ENCODE measurements at regions not wholly inside any gene's neighbourhood (a gene's known extent, or its start where the extent isn't known, plus 50 kb on each side); places are given as distances from the start of the nearest gene placed in this dataset.
"Not testable (repeated sequence)": the region's sequence is repeated elsewhere in the genome, so short reads cannot be mapped to it uniquely, and the experiment has no call there.

GRCh38 chr15:72865486-72865885, 81.9 kb upstream of the ADPGK start:
- no peak for DNase-seq (ENCODE audit: low spot score)

GRCh38 chr15:72864681-72865080, 81.1 kb upstream of the ADPGK start:
- DNase-seq (ENCODE audit: low spot score) = no peak

- no peak for DNase-seq (ENCODE audit: low spot score)
Measured at GRCh38 chr15:72861354-72861910, 77.9 kb upstream of the ADPGK start.

DNA sequence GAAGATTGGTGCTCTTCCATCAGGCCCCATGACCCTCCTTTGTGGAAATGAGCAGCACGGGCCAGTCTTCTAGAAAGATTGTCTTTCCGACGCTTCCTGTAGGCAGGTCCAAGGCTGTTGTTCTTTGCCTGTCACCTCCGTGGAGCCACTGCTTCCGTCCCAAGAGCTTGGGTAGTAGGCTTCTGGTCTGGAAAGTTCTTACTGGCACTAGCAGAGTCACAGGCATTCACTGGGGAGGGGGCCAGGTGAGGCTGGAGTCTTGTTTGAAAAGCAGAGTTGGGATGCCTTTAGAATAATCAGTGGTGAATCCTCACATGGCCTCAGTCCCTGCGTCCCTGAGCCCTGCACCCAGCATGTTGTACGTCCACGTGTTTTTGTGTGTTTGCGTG, 76.2 kb upstream of the ADPGK start:
- DNase-seq (ENCODE audit: low spot score) = no peak

- no peak for DNase-seq (ENCODE audit: low spot score)
Measured at GRCh38 chr15:72859017-72859756, 75.6 kb upstream of the ADPGK start.

DNA sequence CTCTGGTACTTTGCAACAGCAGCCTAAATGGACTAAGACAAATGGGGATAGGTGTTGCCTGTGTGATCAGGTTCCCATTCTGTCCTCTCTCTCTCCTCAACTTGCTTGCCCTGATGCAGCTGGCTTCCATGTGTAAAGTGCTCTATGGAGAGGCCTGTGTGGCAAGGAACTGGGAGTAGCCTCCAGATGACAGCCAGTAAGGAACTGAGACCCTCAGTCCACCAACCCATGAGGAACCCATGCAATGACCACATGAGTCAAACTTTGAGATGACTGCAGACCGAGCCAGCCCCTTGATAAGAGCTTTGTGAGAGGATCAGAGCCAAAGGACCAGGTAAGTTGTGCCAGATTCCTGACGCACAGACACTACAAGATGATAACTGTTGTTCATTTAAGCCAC, 74.6 kb upstream of the ADPGK start:
- no peak for DNase-seq (ENCODE audit: low spot score)

DNA sequence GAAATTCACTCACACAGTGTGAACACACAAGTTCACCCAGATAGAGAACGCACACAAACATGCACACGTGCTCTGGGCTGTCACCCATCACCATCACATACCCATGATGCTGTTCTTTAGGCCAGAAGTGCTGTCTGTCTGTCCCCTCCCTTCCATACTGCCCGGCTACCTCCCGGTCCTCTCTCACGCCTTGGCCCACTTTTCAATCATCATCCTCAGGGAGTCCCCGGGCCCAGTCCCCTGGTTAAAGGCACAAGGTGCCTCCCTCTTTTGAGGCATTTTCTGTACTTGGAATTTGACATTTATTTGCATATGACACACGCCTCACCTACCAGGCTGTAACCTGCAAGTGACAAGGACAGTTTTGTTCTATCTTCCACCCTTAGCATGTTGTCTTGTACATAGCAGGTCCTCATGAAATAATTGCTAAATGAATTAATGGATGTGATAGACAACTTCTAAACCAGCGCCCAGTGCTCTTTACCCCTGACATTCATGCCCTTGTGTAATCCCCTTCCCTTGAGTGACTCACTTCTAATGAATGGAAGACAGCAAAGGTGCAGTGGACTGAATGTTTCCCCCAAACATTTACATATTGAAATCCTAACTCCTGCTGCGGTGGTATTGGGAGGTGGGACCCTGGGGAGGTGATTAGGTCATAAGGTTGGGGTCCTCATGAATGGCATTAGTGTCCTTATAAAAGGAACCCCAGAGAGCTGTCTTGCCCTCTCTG, 73.9 kb upstream of the ADPGK start:
- no peak for DNase-seq (ENCODE audit: low spot score)

GRCh38 chr15:72856549-72857040, 73.0 kb upstream of the ADPGK start:
- no peak for DNase-seq (ENCODE audit: low spot score)

- DNase-seq (ENCODE audit: low spot score) = no peak
Measured at GRCh38 chr15:72855791-72856190, 72.2 kb upstream of the ADPGK start.

DNA sequence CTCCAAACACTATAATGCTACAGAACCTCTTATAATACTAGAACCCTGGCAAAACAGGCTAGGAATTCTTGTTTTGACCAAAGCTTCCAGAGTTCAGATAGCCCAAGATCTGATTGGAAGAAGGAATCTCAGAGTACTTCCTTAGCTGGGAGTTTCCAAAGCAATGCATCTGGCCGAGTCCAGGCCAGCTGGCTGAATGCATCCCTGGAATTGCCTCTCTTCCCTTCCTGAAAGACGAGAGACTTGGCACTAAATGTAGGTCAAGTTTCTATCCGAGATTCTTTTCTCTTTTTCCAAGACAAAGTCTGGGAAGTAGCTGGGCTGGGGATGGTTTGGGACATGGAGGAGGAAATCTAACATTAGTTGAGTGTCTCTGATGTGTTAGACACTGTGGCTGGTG, 68.7 kb upstream of the ADPGK start:
- DNase-seq (ENCODE audit: low spot score) = no peak

GRCh38 chr15:72851586-72851985, 68.0 kb upstream of the ADPGK start:
- DNase-seq (ENCODE audit: low spot score) = no peak

DNA sequence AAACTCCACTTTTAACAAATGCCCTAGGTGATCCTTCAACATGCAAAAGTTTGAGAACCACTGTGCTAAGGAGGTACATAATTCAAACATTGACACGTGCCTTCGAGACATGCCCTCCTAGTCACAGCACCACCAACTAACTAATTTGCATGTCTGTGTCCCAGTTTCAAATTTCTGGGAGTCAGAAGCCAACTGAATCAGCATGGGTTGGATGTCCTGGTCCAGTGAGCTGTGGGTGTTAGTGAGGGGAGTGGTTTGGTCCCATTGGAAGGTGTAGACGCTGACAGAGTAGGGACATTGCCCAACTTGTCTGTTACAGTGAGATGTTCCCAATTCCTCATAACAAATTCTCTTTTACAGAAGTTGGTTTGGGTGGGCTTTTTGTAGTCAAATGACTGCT, 67.3 kb upstream of the ADPGK start:
- no peak for DNase-seq (ENCODE audit: low spot score)

DNA sequence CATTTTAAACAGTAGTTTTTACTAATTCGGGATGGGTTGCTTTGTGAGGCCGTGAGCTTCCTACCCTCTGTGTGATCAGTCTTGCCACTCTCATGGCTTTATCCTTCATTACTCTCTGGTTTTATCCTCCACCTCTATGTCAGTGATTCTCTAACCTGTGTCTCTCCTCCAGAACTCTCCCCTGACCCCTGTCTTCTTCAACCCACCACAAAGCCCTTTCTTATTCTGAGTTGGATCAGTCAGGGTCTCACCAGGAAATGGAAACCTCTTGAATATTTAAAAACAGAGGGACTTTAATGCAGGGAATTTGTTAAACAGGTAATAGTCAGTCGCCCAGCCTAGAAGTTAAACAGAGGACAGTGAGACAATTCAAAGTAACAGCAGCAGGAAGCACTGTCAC, 64.2 kb upstream of the ADPGK start:
- DNase-seq (ENCODE audit: low spot score) = no peak

- no peak for DNase-seq (ENCODE audit: low spot score)
Measured at GRCh38 chr15:72847033-72847432, 63.5 kb upstream of the ADPGK start.

GRCh38 chr15:72845981-72846383, 62.4 kb upstream of the ADPGK start:
- DNase-seq (ENCODE audit: low spot score) = no peak

DNA sequence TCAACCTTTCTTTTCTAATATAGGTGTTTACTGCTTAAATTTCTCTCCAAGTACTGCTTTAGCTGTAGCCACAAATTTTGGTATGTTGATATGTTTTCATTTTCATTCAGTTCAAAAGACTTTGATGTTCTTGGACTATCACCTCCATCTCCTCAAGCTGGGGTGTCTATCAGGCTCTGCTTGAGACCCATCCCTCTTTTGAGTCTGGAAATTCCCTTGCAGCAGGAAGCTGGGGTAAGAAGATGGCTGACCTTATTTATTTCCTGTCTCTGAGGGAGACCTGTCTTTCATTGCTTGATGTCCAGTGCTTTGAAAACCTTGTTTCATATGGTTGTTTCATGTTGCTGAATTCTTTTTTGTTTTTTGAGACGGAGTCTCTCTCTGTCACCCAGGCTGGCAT, 60.5 kb upstream of the ADPGK start:
- DNase-seq (ENCODE audit: low spot score) = no peak

GRCh38 chr15:72843340-72843739, 59.8 kb upstream of the ADPGK start:
- not testable (repeated sequence) for DNase-seq (ENCODE audit: low spot score)

- no peak for DNase-seq (ENCODE audit: low spot score)
Measured at GRCh38 chr15:72840114-72840513, 56.6 kb upstream of the ADPGK start.

- DNase-seq (ENCODE audit: low spot score) = no peak
Measured at GRCh38 chr15:72838311-72838731, 54.8 kb upstream of the ADPGK start.

DNA sequence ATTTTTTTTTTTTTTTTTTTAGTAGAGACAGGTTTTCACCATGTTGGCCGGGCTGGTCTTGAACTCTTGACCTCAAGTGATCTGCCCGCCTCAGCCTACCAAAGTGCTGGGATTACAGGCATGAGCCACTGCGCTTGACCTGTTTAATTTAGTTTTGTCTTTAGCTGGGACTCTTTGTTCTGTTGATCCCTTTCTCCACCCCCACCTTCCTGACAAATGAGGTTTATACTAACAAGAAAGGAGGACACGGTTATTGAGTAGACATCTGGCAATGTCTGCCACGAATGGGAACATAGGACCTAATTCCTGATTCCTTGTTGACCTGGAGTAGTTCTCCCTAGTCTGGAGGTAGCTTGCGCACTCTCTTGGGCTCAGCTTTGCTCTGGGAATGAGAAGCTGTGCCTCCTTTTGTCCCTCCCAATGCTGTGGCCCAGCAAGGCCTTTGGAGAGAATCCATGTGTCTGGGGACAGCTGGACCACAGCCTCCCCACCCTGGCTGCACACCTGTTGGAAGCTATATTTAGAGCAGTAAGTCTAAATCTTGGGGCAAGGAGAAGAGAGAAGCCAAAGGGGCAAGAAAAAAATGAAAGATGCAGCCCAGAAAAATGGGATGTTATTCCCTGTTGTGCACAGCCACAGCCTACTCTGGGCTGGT, 53.2 kb upstream of the ADPGK start:
- no peak for DNase-seq (ENCODE audit: low spot score)

GRCh38 chr15:72835294-72835890, 51.8 kb upstream of the ADPGK start:
- DNase-seq (ENCODE audit: low spot score) = peak; percentile 67

- DNase-seq (ENCODE audit: low spot score) = no peak
Measured at GRCh38 chr15:72833561-72833960, 50.0 kb upstream of the ADPGK start.

Data from iPS-NIHi11 (cell line).